Osteoblast (primary cell): ENCODE measurements at regions not wholly inside any gene's neighbourhood (a gene's known extent, or its start where the extent isn't known, plus 50 kb on each side); places are given as distances from the start of the nearest gene placed in this dataset.
"Not testable (repeated sequence)": the region's sequence is repeated elsewhere in the genome, so short reads cannot be mapped to it uniquely, and the experiment has no call there.

Experiments used
- DNase-seq: peaks from one replicate; pipeline ENCODE4 v3.0.0; 2011; ENCODE audit warnings: low spot score, mixed read lengths; ENCODE audit not compliant: insufficient read length; ENCODE audit errors: missing footprints
- H2AFZ ChIP-seq: 2 replicates; pipeline ENCODE4 v1.6.0; 2011; ENCODE audit warnings: mild to moderate bottlenecking, low read length
- H3K27ac ChIP-seq: 2 replicates; pipeline ENCODE4 v1.5.1; 2011; ENCODE audit warnings: mild to moderate bottlenecking, low read depth, low read length, moderate library complexity
- H3K27me3 ChIP-seq: 2 replicates; pipeline ENCODE4 v1.6.0; 2012; ENCODE audit warnings: mild to moderate bottlenecking, control low read depth, inconsistent platforms, low read length, moderate library complexity; ENCODE audit not compliant: insufficient read depth
- H3K36me3 ChIP-seq: 2 replicates; pipeline ENCODE4 v1.5.1; 2011; ENCODE audit warnings: mild to moderate bottlenecking, low read length, control low read depth, moderate library complexity; ENCODE audit not compliant: insufficient read depth
- H3K4me1 ChIP-seq: 2 replicates; pipeline ENCODE4 v1.5.1; 2011; ENCODE audit warnings: mild to moderate bottlenecking, low read length, control low read depth, moderate library complexity; ENCODE audit not compliant: insufficient read depth
- H3K4me2 ChIP-seq: 2 replicates; pipeline ENCODE4 v1.6.0; 2011; ENCODE audit warnings: mild to moderate bottlenecking, low read length; ENCODE audit not compliant: insufficient read depth
- H3K4me3 ChIP-seq: fragments of 200-600 bp; sonication (generic); 3 replicates; pipeline ENCODE4 v1.5.1; 2012; ENCODE audit warnings: mild to moderate bottlenecking, low read length, inconsistent platforms; ENCODE audit not compliant: insufficient read depth
- H3K79me2 ChIP-seq: 2 replicates; pipeline ENCODE4 v1.6.0; 2012; ENCODE audit warnings: mild to moderate bottlenecking, low read length, control low read depth, inconsistent platforms; ENCODE audit not compliant: insufficient read depth
- H3K9me3 ChIP-seq: 2 replicates; pipeline ENCODE4 v1.5.1; 2011; ENCODE audit warnings: low read depth, low read length, control low read depth
- H4K20me1 ChIP-seq: 2 replicates; pipeline ENCODE4 v1.6.0; 2012; ENCODE audit warnings: mild to moderate bottlenecking, low read length, control low read depth; ENCODE audit not compliant: insufficient read depth
- CTCF ChIP-seq: IDR thresholded peaks from 2 replicates; pipeline ENCODE4 v1.5.1; 2011; ENCODE audit warnings: mild to moderate bottlenecking, low read depth, low read length, moderate library complexity; ENCODE audit errors: extremely low read depth

- H3K4me3 ChIP-seq: no peak overlapping the region
- H3K36me3 ChIP-seq: no peaks in the 10 kb centered on the region
- no peak overlapping the region for H2AFZ ChIP-seq
- H3K79me2 ChIP-seq: no peaks in the 10 kb centered on the region
- no peak for TF ChIP-seq CTCF
- no peaks in the 10 kb centered on the region for H4K20me1 ChIP-seq
- no peaks in the 10 kb centered on the region for H3K27me3 ChIP-seq
- no peak overlapping the region for H3K27ac ChIP-seq
- H3K4me1 ChIP-seq: no peaks in the 10 kb centered on the region
- no peak overlapping the region for H3K4me2 ChIP-seq
- no peaks in the 10 kb centered on the region for H3K9me3 ChIP-seq
- no peak for DNase-seq
These were observed 711.7 kb downstream of the EDEM1 start for GRCh38 chr3:5899014-5899761.

- Histone ChIP-seq H3K4me1 (no peaks in the 10 kb centered on the region), H3K27me3 (no peaks in the 10 kb centered on the region), H4K20me1 (no peaks in the 10 kb centered on the region), H3K9me3 (no peaks in the 10 kb centered on the region), H3K4me3 (no peak overlapping the region), H3K27ac (no peak overlapping the region), H3K79me2 (no peaks in the 10 kb centered on the region), H3K36me3 (no peaks in the 10 kb centered on the region), H2AFZ (no peak overlapping the region), H3K4me2 (no peak overlapping the region)
- no peak for TF ChIP-seq CTCF
- no peak for DNase-seq
These were observed 730.4 kb downstream of the EDEM1 start for GRCh38 chr3:5917932-5918331.

GRCh38 chr3:5918626-5919025, 731.1 kb downstream of the EDEM1 start:
- no peak overlapping the region for H3K4me2 ChIP-seq
- H3K79me2 ChIP-seq: no peaks in the 10 kb centered on the region
- DNase-seq: no peak
- no peak for TF ChIP-seq CTCF
- no peaks in the 10 kb centered on the region for H3K27me3 ChIP-seq
- no peaks in the 10 kb centered on the region for H4K20me1 ChIP-seq
- no peaks in the 10 kb centered on the region for H3K4me1 ChIP-seq
- no peaks in the 10 kb centered on the region for H3K9me3 ChIP-seq
- H2AFZ ChIP-seq: no peak overlapping the region
- H3K27ac ChIP-seq: no peak overlapping the region
- no peak overlapping the region for H3K4me3 ChIP-seq
- H3K36me3 ChIP-seq: no peaks in the 10 kb centered on the region

GRCh38 chr3:5929027-5929426, 741.5 kb downstream of the EDEM1 start:
- DNase-seq: no peak
- no peak for TF ChIP-seq CTCF

GRCh38 chr3:5944061-5944460, 756.6 kb downstream of the EDEM1 start:
- H2AFZ ChIP-seq, H3K79me2 ChIP-seq, H3K4me2 ChIP-seq, DNase-seq, H3K4me3 ChIP-seq, H3K4me1 ChIP-seq, H3K27ac ChIP-seq, H4K20me1 ChIP-seq, H3K36me3 ChIP-seq, H3K9me3 ChIP-seq, H3K27me3 ChIP-seq: not testable (repeated sequence)

More at GRCh38 chr3:5929027-5929426, 741.5 kb downstream of the EDEM1 start:
- H3K27me3 ChIP-seq: no peaks in the 10 kb centered on the region
- H3K9me3 ChIP-seq: peaks cover 2% of the 10 kb centered on the region
- no peaks in the 10 kb centered on the region for H3K36me3 ChIP-seq
- no peak overlapping the region for H2AFZ ChIP-seq
- H3K4me3 ChIP-seq: no peak overlapping the region
- no peak overlapping the region for H3K4me2 ChIP-seq
- H4K20me1 ChIP-seq: no peaks in the 10 kb centered on the region
- no peak overlapping the region for H3K27ac ChIP-seq
- no peaks in the 10 kb centered on the region for H3K79me2 ChIP-seq
- H3K4me1 ChIP-seq: no peaks in the 10 kb centered on the region
